LNCaP clone FGC (cell line): ENCODE measurements at regions not wholly inside any gene's neighbourhood (a gene's known extent, or its start where the extent isn't known, plus 50 kb on each side); places are given as distances from the start of the nearest gene placed in this dataset.
A peak's percentile ranks its signal among the peaks of the same experiment; 100 is the strongest.
"Not testable (repeated sequence)": the region's sequence is repeated elsewhere in the genome, so short reads cannot be mapped to it uniquely, and the experiment has no call there.

Source experiments
- DNase-seq: peaks from one replicate; pipeline ENCODE4 v3.0.0-alpha.2; 2011; ENCODE audit warnings: low read depth
- H3K4me3 ChIP-seq: 2 replicates; pipeline ENCODE4 v1.5.1; 2011; ENCODE audit warnings: mild to moderate bottlenecking, low read depth, low read length, control low read depth
- TF ChIP-seq, protein P1 (sequence below): IDR thresholded peaks from 2 replicates; pipeline ENCODE4 v1.5.1; 2012; ENCODE audit warnings: mild to moderate bottlenecking; ENCODE audit not compliant: control insufficient read depth, insufficient read depth; ENCODE audit errors: extremely low read depth

DNA sequence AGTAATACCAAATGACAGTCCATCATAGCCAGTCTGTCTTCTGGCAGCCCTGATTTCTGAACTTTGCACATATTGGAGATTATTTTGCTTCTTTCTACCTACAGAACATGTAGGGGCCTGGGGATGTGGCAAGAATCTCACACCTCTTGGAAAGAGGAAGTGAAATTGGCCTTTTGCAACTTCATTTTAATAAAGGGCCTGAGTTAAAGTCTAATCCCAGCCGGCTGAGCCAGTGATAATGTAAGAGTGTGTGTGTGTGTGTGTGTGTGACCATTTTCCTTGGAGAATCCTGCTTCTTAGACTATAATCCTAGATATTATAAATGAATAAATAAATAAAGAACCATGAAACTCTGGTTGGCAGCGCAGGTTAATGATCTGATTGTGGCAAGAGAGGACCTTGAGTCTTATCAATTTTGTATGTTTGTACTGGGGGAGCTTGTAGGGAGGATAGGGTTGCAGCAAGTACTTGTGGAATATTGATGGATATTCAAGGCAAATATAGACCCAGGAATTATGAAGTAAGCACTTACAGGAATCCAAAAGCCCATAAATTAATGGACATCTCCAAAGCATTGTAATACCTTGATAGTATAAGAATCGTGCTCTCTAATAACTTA, 233.2 kb upstream of the AMIGO2 start:
- TF ChIP-seq, protein P1, sequence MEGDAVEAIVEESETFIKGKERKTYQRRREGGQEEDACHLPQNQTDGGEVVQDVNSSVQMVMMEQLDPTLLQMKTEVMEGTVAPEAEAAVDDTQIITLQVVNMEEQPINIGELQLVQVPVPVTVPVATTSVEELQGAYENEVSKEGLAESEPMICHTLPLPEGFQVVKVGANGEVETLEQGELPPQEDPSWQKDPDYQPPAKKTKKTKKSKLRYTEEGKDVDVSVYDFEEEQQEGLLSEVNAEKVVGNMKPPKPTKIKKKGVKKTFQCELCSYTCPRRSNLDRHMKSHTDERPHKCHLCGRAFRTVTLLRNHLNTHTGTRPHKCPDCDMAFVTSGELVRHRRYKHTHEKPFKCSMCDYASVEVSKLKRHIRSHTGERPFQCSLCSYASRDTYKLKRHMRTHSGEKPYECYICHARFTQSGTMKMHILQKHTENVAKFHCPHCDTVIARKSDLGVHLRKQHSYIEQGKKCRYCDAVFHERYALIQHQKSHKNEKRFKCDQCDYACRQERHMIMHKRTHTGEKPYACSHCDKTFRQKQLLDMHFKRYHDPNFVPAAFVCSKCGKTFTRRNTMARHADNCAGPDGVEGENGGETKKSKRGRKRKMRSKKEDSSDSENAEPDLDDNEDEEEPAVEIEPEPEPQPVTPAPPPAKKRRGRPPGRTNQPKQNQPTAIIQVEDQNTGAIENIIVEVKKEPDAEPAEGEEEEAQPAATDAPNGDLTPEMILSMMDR: no peak
- no peak for DNase-seq
- H3K4me3 ChIP-seq: no peak overlapping the region

DNA sequence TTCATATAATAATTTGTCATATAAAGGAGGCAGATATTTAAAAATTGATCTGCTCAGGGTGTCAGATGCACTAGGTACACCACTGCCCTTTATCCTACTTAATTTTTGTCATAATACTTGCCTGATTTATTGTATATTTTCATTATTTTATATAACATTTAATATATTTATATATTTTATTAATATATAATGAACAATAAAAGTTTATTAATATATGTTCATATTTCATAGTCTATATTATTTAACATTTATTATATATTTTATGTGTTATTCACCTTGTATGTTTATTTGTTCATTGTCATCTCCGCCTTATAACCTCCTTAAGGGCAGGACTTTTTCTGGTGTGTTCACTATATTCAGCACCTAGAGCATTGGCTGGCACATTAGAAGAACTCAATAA, 232.4 kb upstream of the AMIGO2 start:
- DNase-seq: no peak
- no peak overlapping the region for H3K4me3 ChIP-seq
- TF ChIP-seq, protein P1: no peak

DNA sequence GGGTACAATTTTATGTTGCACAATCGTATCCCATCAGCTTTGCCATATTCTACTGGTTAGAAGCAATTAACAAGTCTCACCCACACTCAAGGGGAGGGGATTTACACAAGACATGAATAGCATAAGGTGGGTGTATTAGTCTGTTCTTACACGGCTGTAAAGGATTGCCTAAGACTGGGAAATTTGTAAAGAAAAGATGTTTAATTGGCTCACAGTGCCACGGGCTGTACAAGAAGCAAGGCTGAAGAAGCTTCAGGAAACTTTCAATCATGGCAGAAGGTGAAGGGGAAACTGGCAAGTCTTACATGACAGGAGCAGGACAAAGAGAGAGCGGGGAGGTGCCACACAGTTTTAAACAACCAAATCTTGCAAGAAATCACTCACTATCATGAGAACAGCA, 231.8 kb upstream of the AMIGO2 start:
- no peak for DNase-seq
- TF ChIP-seq, protein P1: no peak
- no peak overlapping the region for H3K4me3 ChIP-seq

DNA sequence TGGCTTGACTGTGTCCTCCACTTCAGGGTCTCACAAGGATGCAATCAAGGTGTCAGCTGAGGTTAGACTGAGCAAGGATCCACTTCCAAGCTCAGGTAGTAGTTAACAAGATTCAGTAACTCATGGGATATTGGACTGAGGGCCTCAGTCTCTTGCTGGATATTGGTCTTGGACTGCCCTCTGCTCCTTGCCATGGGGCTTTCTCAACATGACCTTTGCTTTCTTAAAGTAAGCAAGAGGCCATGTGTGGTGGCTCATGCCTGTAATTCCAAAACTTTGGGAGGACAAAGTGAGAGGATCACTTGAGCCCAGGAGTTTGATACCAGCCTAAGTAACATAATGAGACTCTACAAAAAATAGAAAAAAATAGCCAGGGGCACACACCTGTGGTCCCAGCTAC, 231.3 kb upstream of the AMIGO2 start:
- no peak overlapping the region for H3K4me3 ChIP-seq
- no peak for DNase-seq
- TF ChIP-seq, protein P1: no peak

DNA sequence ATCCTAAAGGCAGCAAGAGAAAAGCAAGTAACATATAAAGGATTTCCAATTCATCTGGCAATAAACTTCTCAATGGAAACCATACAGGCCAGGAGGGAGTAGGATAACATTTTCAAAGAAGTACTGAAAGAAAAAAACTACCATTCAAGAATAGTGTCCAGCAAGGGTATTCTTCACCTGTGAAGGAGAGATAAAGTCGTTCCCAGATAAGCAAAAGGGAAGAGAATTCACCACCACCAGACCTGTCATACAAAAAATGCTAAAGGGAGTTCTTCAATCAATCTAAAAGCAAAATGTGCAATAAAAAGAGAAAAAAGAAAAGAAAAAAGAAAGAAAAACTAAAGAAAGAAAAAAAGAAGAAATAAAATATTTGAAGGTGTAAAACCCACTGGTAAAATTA, 228.9 kb upstream of the AMIGO2 start:
- TF ChIP-seq, protein P1: no peak
- no peak for DNase-seq
- no peak overlapping the region for H3K4me3 ChIP-seq

DNA sequence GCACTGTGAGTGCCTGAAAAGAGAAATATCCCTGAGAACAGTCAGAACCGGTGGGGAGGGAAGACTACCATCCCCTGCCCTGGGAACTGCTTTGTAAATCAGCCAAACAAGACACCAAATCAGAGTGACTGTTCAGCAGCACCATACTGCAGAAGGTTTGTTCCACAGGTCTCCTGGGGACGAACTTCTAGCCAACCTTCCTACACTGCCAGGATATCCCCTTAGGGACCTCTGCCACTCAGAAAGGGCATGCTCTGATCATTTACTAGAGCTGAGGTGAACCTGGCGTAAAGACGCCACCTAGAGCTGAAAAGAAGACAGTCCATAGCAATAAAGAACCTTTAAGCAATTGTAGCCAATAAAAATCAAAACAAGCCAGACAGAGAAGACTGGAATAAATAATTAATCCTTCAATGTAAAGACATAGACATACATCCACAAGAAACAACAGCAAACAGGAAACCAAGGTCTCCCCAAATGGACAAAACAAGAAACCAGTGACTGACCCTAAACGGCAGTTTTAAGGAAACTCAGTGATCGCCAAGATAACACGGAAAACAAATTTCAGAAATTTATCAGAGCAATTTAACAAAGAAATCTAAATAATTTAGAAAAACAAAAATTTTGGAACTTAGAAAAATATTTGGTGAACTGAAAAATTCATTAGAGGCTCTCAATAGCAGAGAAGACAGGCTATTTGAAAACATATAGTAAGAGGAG, 228.1 kb upstream of the AMIGO2 start:
- TF ChIP-seq, protein P1: peak; percentile 81
- H3K4me3 ChIP-seq: no peak overlapping the region
- peak; percentile 46 for DNase-seq

DNA sequence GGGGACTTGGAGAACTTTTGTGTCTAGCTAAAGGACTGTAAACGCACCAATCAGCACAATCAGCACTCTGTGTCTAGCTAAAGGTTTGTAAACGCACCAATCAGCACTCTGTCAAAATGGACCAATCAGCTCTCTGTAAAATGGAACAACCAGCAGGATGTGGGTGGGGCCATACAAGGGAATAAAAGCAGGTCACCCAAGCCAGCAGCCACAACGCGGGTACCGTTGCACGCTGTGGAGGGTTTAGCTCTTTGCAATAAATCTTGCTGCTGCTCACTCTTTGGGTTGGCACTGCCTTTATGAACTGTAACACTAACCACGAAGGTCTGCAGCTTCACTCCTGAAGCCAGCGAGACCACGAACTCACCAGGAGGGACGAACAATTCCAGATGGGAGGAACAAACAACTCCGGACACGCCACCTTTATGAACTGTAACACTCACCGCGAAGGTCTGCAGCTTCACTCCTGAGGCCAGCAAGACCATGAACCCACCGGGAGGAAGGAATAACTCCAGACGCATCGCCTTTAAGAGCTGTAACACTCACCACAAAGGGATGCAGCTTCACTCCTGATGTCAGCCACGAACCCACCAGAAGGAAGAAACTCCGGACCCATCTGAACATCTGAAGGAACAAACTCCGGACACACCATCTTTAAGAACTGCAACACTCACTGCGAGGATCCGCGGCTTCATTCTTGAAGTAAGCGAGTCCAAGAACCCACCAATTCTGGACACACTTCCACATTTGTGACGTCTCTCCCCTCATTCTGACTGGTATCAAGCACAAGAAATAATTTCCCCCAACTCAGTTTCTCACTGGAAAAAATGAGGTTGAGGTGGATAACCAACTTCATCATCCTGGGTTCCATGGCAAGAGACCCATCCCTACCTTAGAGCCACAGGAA, 227.3 kb upstream of the AMIGO2 start:
- DNase-seq, H3K4me3 ChIP-seq: not testable (repeated sequence)
